ENCODE measurements at regions not wholly inside any gene's neighbourhood (a gene's known extent, or its start where the extent isn't known, plus 50 kb on each side); places are given as distances from the start of the nearest gene placed in this dataset.

- no peak overlapping the region for H3K4me3 ChIP-seq (replicated peaks; ENCODE audit: low read depth, low read length)
- no peak for DNase-seq (ENCODE audit: low read depth)
- TF ChIP-seq CTCF (IDR thresholded peaks at IDR 0.05; ENCODE audit: low read length, missing control alignments) = no peak
These were observed 420.9 kb downstream of the PREX1 start for GRCh38 chr20:48406912-48407340.

DNA sequence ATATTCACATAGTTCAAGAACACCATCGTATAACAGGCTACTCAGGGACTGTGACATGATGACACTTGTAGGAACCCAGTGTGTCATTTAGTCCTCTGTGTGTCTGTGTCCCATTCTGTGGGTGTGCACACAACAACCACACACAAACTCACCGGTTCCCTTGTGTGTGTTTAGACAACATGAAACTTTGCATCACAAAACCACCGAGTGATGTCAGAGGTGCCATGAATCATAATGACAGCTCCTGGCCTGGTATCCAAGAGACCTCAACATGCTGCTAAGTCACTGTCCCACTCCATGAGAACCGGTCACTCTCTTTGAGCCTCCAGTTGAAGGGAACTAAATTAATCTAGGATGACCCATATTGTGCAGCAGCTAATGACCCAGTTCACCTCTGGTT lies 421.3 kb downstream of the PREX1 start:
- no peak for TF ChIP-seq CTCF (IDR thresholded peaks at IDR 0.05; ENCODE audit: low read length, missing control alignments)
- no peak overlapping the region for H3K4me3 ChIP-seq (replicated peaks; ENCODE audit: low read depth, low read length)
- DNase-seq (ENCODE audit: low read depth) = no peak

GRCh38 chr20:48405909-48406308 lies 421.9 kb downstream of the PREX1 start:
- no peak for DNase-seq (ENCODE audit: low read depth)
- no peak for TF ChIP-seq CTCF (IDR thresholded peaks at IDR 0.05; ENCODE audit: low read length, missing control alignments)
- no peak overlapping the region for H3K4me3 ChIP-seq (replicated peaks; ENCODE audit: low read depth, low read length)

GRCh38 chr20:48404598-48404997 lies 423.2 kb downstream of the PREX1 start:
- TF ChIP-seq CTCF (IDR thresholded peaks at IDR 0.05; ENCODE audit: low read length, missing control alignments) = no peak
- DNase-seq (ENCODE audit: low read depth) = no peak
- no peak overlapping the region for H3K4me3 ChIP-seq (replicated peaks; ENCODE audit: low read depth, low read length)

GRCh38 chr20:48403167-48403761 lies 424.5 kb downstream of the PREX1 start:
- H3K4me3 ChIP-seq (replicated peaks; ENCODE audit: low read depth, low read length) = no peak overlapping the region
- DNase-seq (ENCODE audit: low read depth) = no peak
- no peak for TF ChIP-seq CTCF (IDR thresholded peaks at IDR 0.05; ENCODE audit: low read length, missing control alignments)

DNA sequence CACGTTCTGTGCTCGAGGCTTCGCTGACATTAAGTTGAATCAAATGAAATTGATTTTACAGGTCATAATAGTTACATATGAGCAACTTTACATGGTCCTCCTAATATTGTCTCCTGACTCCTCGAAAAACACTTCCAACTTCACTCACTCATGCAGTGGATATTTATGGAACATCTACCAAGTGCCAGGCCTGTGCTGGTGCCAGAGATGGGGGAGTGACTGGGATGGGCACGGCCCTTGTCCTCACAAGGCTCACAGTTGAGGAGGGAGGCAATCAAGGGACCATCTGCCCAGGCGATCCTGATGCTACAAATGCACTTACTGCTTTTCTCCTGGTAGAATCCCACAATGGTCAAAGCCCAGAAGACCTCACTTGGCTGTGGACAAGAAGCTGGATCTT lies 426.4 kb downstream of the PREX1 start:
- no peak overlapping the region for H3K4me3 ChIP-seq (replicated peaks; ENCODE audit: low read depth, low read length)
- no peak for DNase-seq (ENCODE audit: low read depth)
- TF ChIP-seq CTCF (IDR thresholded peaks at IDR 0.05; ENCODE audit: low read length, missing control alignments) = no peak

DNA sequence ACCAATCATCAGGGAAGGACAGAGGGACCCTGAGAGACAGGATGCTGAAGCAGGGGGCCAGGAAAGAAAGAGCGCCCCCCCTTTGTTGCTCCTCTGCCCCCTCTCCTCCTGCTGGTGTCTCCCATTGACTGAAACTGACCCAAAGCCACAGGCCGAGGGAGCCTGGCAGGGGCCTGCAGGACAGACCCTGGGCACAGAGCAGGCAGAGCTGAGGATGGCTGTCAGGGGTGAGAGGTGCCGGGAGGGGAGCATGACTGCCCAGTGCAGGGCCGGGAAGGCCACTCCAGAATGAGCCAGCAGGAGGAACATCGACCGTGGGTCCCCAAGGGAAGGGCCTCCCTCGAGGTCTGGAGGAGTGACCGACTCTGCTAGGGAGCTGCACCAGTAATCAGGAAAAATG lies 427.8 kb downstream of the PREX1 start:
- no peak overlapping the region for H3K4me3 ChIP-seq (replicated peaks; ENCODE audit: low read depth, low read length)
- no peak for TF ChIP-seq CTCF (IDR thresholded peaks at IDR 0.05; ENCODE audit: low read length, missing control alignments)
- no peak for DNase-seq (ENCODE audit: low read depth)

Measured in fibroblast of pulmonary artery (primary cell).